Liver (tissue), 8 donors: ENCODE measurements at regions not wholly inside any gene's neighbourhood (a gene's known extent, or its start where the extent isn't known, plus 50 kb on each side); places are given as distances from the start of the nearest gene placed in this dataset.

Experiments used
- DNase-seq: peaks from one replicate; pipeline ENCODE4 v3.0.0-alpha.2; 2017; ENCODE audit warnings: low spot score
- H3K27ac ChIP-seq, 2 donors: one replicate each; pipeline ENCODE4 v1.7.0; 2013; ENCODE audit warnings: inconsistent platforms in 2 of 2, low read length in 2 of 2, control low read depth in 1 of 2, low read depth in 1 of 2, mild to moderate bottlenecking in 1 of 2
- H3K27me3 ChIP-seq, 4 donors: one replicate each; pipeline versions ENCODE4 v1.6.1 to v1.7.0; 2013; ENCODE audit warnings: low read length in 3 of 4, inconsistent platforms in 1 of 4, mild to moderate bottlenecking in 1 of 4, moderate library complexity in 1 of 4; ENCODE audit not compliant: control insufficient read depth in 4 of 4, insufficient read depth in 4 of 4
- H3K36me3 ChIP-seq, 4 donors: one replicate each; pipeline versions ENCODE4 v1.6.1 to v1.7.0; 2013; ENCODE audit warnings: low read length in 3 of 4, mild to moderate bottlenecking in 3 of 4, low read depth in 1 of 4, moderate library complexity in 1 of 4; ENCODE audit not compliant: control insufficient read depth in 4 of 4, insufficient read depth in 3 of 4
- H3K4me1 ChIP-seq, 4 donors: one replicate each; pipeline versions ENCODE4 v1.6.1 to v1.7.0; 2013; ENCODE audit warnings: low read length in 3 of 4, mild to moderate bottlenecking in 3 of 4, moderate library complexity in 1 of 4; ENCODE audit not compliant: control insufficient read depth in 4 of 4, insufficient read depth in 4 of 4
- H3K4me3 ChIP-seq, 3 donors: one replicate each; pipeline versions ENCODE4 v1.6.1 to v1.7.0; 2013; ENCODE audit warnings: low read length in 3 of 3, control low read depth in 1 of 3, low read depth in 1 of 3, mild to moderate bottlenecking in 1 of 3
- H3K9ac ChIP-seq, 2 donors: one replicate each; pipeline ENCODE4 v1.7.0; 2013; ENCODE audit warnings: low read length in 2 of 2, mild to moderate bottlenecking in 2 of 2, moderate library complexity in 2 of 2, control low read depth in 1 of 2, low read depth in 1 of 2
- H3K9me3 ChIP-seq, 4 donors: one replicate each; pipeline versions ENCODE4 v1.6.1 to v1.7.0; 2013; ENCODE audit warnings: low read length in 3 of 4; ENCODE audit not compliant: control insufficient read depth in 4 of 4
- ATF3 ChIP-seq: IDR thresholded peaks from 2 replicates; pipeline ENCODE4 v1.6.1; 2016; ENCODE audit warnings: antibody characterized with exemption
- CTCF ChIP-seq: fragments of 150-350 bp; IDR thresholded peaks from 2 replicates; pipeline ENCODE4 v1.5.1; 2017; ENCODE audit warnings: improper control_type of control experiment, low read depth, low read length; ENCODE audit not compliant: missing input control
- EGR1 ChIP-seq, 2 donors: IDR thresholded peaks; 2 replicates each; pipeline ENCODE4 v1.6.1; 2016 to 2018; ENCODE audit warnings: antibody characterized with exemption in 2 of 2, low read depth in 2 of 2
- FOXA1 ChIP-seq: IDR thresholded peaks from 2 replicates; pipeline ENCODE4 v1.6.1; 2016; ENCODE audit warnings: antibody characterized with exemption
- FOXA2 ChIP-seq: IDR thresholded peaks from 2 replicates; pipeline ENCODE4 v1.6.1; 2016; ENCODE audit warnings: antibody characterized with exemption
- HNF4A ChIP-seq, 2 donors: conservative IDR thresholded peaks; 2 replicates each; pipeline ENCODE4 v1.6.1; 2016; ENCODE audit warnings: antibody characterized with exemption in 2 of 2, mild to moderate bottlenecking in 2 of 2
- HNF4G ChIP-seq: IDR thresholded peaks from 2 replicates; pipeline ENCODE4 v1.6.1; 2016; ENCODE audit warnings: antibody characterized with exemption
- JUND ChIP-seq, 2 donors: IDR thresholded peaks; 2 replicates each; pipeline ENCODE4 v1.6.1; 2016; ENCODE audit warnings: antibody characterized with exemption in 2 of 2
- NR2F2 ChIP-seq: IDR thresholded peaks from 2 replicates; pipeline ENCODE4 v1.6.1; 2016; ENCODE audit warnings: antibody characterized with exemption
- RAD21 ChIP-seq, 2 donors: IDR thresholded peaks; 2 replicates each; pipeline ENCODE4 v1.6.1; 2016; ENCODE audit warnings: antibody characterized with exemption in 2 of 2, mild to moderate bottlenecking in 2 of 2
- REST ChIP-seq: IDR thresholded peaks from 2 replicates; pipeline ENCODE4 v1.6.1; 2016; ENCODE audit warnings: antibody characterized with exemption, mild to moderate bottlenecking
- RXRA ChIP-seq, 2 donors: IDR thresholded peaks; 2 replicates each; pipeline ENCODE4 v1.6.1; 2017 to 2018; ENCODE audit warnings: antibody characterized with exemption in 2 of 2, mild to moderate bottlenecking in 1 of 2
- SP1 ChIP-seq: IDR thresholded peaks from 2 replicates; pipeline ENCODE4 v1.6.1; 2018; ENCODE audit warnings: antibody characterized with exemption, mild to moderate bottlenecking
- YY1 ChIP-seq: IDR thresholded peaks from 2 replicates; pipeline ENCODE4 v1.6.1; 2016; ENCODE audit warnings: antibody characterized with exemption, mild to moderate bottlenecking
- ZBTB33 ChIP-seq: IDR thresholded peaks from 2 replicates; pipeline ENCODE4 v1.6.1; 2016; ENCODE audit warnings: antibody characterized with exemption
- WGBS: extraction: QIAGEN DNeasy Blood & Tissue Kit; methylation state at CpG from one replicate; pipeline ENCODE4 v1.1.7; 2013; 5-methylcytosine and 5-hydroxymethylcytosine counted together
- donor health status: healthy.
- donor health status: healthy.
- donor health status: healthy.
- donor health status: healthy.
- donor health status: healthy.

- H3K4me3 ChIP-seq = no peak overlapping the region
- no peak overlapping the region for H3K9ac ChIP-seq
- DNase-seq = no peak
- 34% methylated on average over 2 of the region's 2 CpGs for WGBS
- TF ChIP-seq FOXA2 (no peak), HNF4A (conservative IDR thresholded peaks at IDR 0.05) (peak in 1 of 2 donors; percentile 44), EGR1 (IDR thresholded peaks at IDR 0.05; ENCODE audit: low read depth in 2 of 2) (no peak)
- H3K36me3 ChIP-seq = no peaks in the 10 kb centered on the region
- H3K4me1 ChIP-seq = no peaks in the 10 kb centered on the region
- peaks cover 0 to 2% (median 0%) of the 10 kb centered on the region in 4 donors for H3K9me3 ChIP-seq
- H3K27me3 ChIP-seq = no peaks in the 10 kb centered on the region
- no peak overlapping the region for H3K27ac ChIP-seq
These were observed 65.4 kb upstream of the GLS start for GRCh38 chr2:190815226-190815625.

GRCh38 chr2:190817082-190817481, 63.5 kb upstream of the GLS start:
- no peaks in the 10 kb centered on the region for H3K27me3 ChIP-seq
- no peak overlapping the region for H3K9ac ChIP-seq
- H3K4me1 ChIP-seq = no peaks in the 10 kb centered on the region
- TF ChIP-seq NR2F2 = no peak
- TF ChIP-seq HNF4G = no peak
- TF ChIP-seq EGR1 (IDR thresholded peaks at IDR 0.05; ENCODE audit: low read depth in 2 of 2) = no peak
- no peak for TF ChIP-seq YY1
- TF ChIP-seq CTCF = no peak
- no peak for TF ChIP-seq SP1
- TF ChIP-seq REST = no peak
- no peak overlapping the region for H3K4me3 ChIP-seq
- H3K27ac ChIP-seq = no peak overlapping the region
- H3K9me3 ChIP-seq = peaks cover 0 to 2% (median 0%) of the 10 kb centered on the region in 4 donors
- DNase-seq = no peak
- H3K36me3 ChIP-seq = no peaks in the 10 kb centered on the region

- Histone ChIP-seq H3K4me3 (no peak overlapping the region), H3K9me3 (peaks cover 0 to 2% (median 0%) of the 10 kb centered on the region in 4 donors), H3K4me1 (no peaks in the 10 kb centered on the region), H3K27ac (no peak overlapping the region), H3K27me3 (no peaks in the 10 kb centered on the region), H3K9ac (no peak overlapping the region), H3K36me3 (no peaks in the 10 kb centered on the region)
- TF ChIP-seq REST (no peak), EGR1 (IDR thresholded peaks at IDR 0.05; ENCODE audit: low read depth in 2 of 2) (no peak), FOXA1 (no peak), ATF3 (no peak), NR2F2 (no peak), JUND (IDR thresholded peaks at IDR 0.05) (no peak), FOXA2 (no peak), RXRA (IDR thresholded peaks at IDR 0.05) (no peak), SP1 (no peak), HNF4A (conservative IDR thresholded peaks at IDR 0.05) (no peak), ZBTB33 (no peak), RAD21 (IDR thresholded peaks at IDR 0.05) (no peak)
- no peak for DNase-seq
- 79% methylated on average over 3 of the region's 3 CpGs for WGBS
These were observed 60.8 kb upstream of the GLS start for GRCh38 chr2:190819840-190820301.
